ENCODE measurements at regions not wholly inside any gene's neighbourhood (a gene's known extent, or its start where the extent isn't known, plus 50 kb on each side); places are given as distances from the start of the nearest gene placed in this dataset.

GRCh38 chr16:55264949-55265348 is 59.1 kb upstream of the IRX6 start:
- TF ChIP-seq EZH2 (IDR thresholded peaks at IDR 0.05; ENCODE audit: borderline replicate concordance) (no peak), EZH2phosphoT487 (IDR thresholded peaks at IDR 0.05; ENCODE audit: low read depth, severe bottlenecking, unreplicated experiment) (no peak), CTCF (IDR thresholded peaks at IDR 0.05; ENCODE audit: poor library complexity) (no peak)
- no peaks in the 10 kb centered on the region for H4K20me1 ChIP-seq (ENCODE audit: insufficient read depth, poor library complexity, severe bottlenecking)
- DNase-seq (ENCODE audit: low spot score): no peak
- H3K4me1 ChIP-seq (ENCODE audit: insufficient read depth): no peaks in the 10 kb centered on the region
- H3K4me2 ChIP-seq: no peak overlapping the region
- no peaks in the 10 kb centered on the region for H3K79me2 ChIP-seq
- no peak overlapping the region for H3K4me3 ChIP-seq
- WGBS (ENCODE audit: low lambda C conversion rate, missing lambda C conversion rate): 76% methylated on average over 7 of the region's 7 CpGs
- no peaks in the 10 kb centered on the region for H3K36me3 ChIP-seq (replicated peaks; ENCODE audit: insufficient read depth, low read depth)
- H3K9me3 ChIP-seq (ENCODE audit: low read depth): no peaks in the 10 kb centered on the region
- peaks cover 4% of the 10 kb centered on the region for H3K27me3 ChIP-seq
- H3K9me2 ChIP-seq (replicated peaks; ENCODE audit: insufficient read depth): no peaks in the 10 kb centered on the region
- no peak overlapping the region for H2AFZ ChIP-seq
- no peak overlapping the region for H3K27ac ChIP-seq

GRCh38 chr16:55265926-55266325 is 58.1 kb upstream of the IRX6 start:
- WGBS (ENCODE audit: low lambda C conversion rate, missing lambda C conversion rate): 91% methylated on average over 2 of the region's 2 CpGs
- H4K20me1 ChIP-seq (ENCODE audit: insufficient read depth, poor library complexity, severe bottlenecking): no peaks in the 10 kb centered on the region
- H3K79me2 ChIP-seq: no peaks in the 10 kb centered on the region
- no peak overlapping the region for H3K27ac ChIP-seq
- H3K4me3 ChIP-seq: no peak overlapping the region
- H2AFZ ChIP-seq: no peak overlapping the region
- no peaks in the 10 kb centered on the region for H3K9me2 ChIP-seq (replicated peaks; ENCODE audit: insufficient read depth)
- no peak for DNase-seq (ENCODE audit: low spot score)
- TF ChIP-seq CTCF (IDR thresholded peaks at IDR 0.05; ENCODE audit: poor library complexity) (no peak), EZH2phosphoT487 (IDR thresholded peaks at IDR 0.05; ENCODE audit: low read depth, severe bottlenecking, unreplicated experiment) (no peak), EZH2 (IDR thresholded peaks at IDR 0.05; ENCODE audit: borderline replicate concordance) (no peak)
- no peaks in the 10 kb centered on the region for H3K4me1 ChIP-seq (ENCODE audit: insufficient read depth)
- peaks cover 4% of the 10 kb centered on the region for H3K27me3 ChIP-seq
- H3K4me2 ChIP-seq: no peak overlapping the region
- H3K36me3 ChIP-seq (replicated peaks; ENCODE audit: insufficient read depth, low read depth): no peaks in the 10 kb centered on the region
- H3K9me3 ChIP-seq (ENCODE audit: low read depth): no peaks in the 10 kb centered on the region

- H3K27ac ChIP-seq: no peak overlapping the region
- H3K27me3 ChIP-seq: no peaks in the 10 kb centered on the region
- H4K20me1 ChIP-seq (ENCODE audit: insufficient read depth, poor library complexity, severe bottlenecking): no peaks in the 10 kb centered on the region
- H3K4me1 ChIP-seq (ENCODE audit: insufficient read depth): no peaks in the 10 kb centered on the region
- 82% methylated on average over 5 of the region's 5 CpGs for WGBS (ENCODE audit: low lambda C conversion rate, missing lambda C conversion rate)
- no peaks in the 10 kb centered on the region for H3K79me2 ChIP-seq
- DNase-seq (ENCODE audit: low spot score): no peak
- H2AFZ ChIP-seq: no peak overlapping the region
- H3K4me2 ChIP-seq: no peak overlapping the region
- no peaks in the 10 kb centered on the region for H3K36me3 ChIP-seq (replicated peaks; ENCODE audit: insufficient read depth, low read depth)
- H3K4me3 ChIP-seq: no peak overlapping the region
- TF ChIP-seq CTCF (IDR thresholded peaks at IDR 0.05; ENCODE audit: poor library complexity): no peak
- TF ChIP-seq EZH2 (IDR thresholded peaks at IDR 0.05; ENCODE audit: borderline replicate concordance): no peak
- no peak for TF ChIP-seq EZH2phosphoT487 (IDR thresholded peaks at IDR 0.05; ENCODE audit: low read depth, severe bottlenecking, unreplicated experiment)
- no peaks in the 10 kb centered on the region for H3K9me3 ChIP-seq (ENCODE audit: low read depth)
- H3K9me2 ChIP-seq (replicated peaks; ENCODE audit: insufficient read depth): no peaks in the 10 kb centered on the region
Observed at GRCh38 chr16:55271945-55272513, 52.0 kb upstream of the IRX6 start.

GRCh38 chr16:55272744-55273143 is 51.3 kb upstream of the IRX6 start:
- WGBS (ENCODE audit: low lambda C conversion rate, missing lambda C conversion rate): 81% methylated on average over 1 of the region's 1 CpG
- H3K9me2 ChIP-seq (replicated peaks; ENCODE audit: insufficient read depth): no peaks in the 10 kb centered on the region

More at GRCh38 chr16:55272744-55273143, 51.3 kb upstream of the IRX6 start:
- Histone ChIP-seq H3K79me2 (no peaks in the 10 kb centered on the region), H4K20me1 (ENCODE audit: insufficient read depth, poor library complexity, severe bottlenecking) (no peaks in the 10 kb centered on the region), H3K4me3 (no peak overlapping the region), H3K27me3 (no peaks in the 10 kb centered on the region), H3K27ac (no peak overlapping the region), H3K4me2 (no peak overlapping the region), H3K36me3 (replicated peaks; ENCODE audit: insufficient read depth, low read depth) (no peaks in the 10 kb centered on the region), H3K4me1 (ENCODE audit: insufficient read depth) (no peaks in the 10 kb centered on the region), H3K9me3 (ENCODE audit: low read depth) (no peaks in the 10 kb centered on the region), H2AFZ (no peak overlapping the region)
- no peak for DNase-seq (ENCODE audit: low spot score)
- no peak for TF ChIP-seq EZH2phosphoT487 (IDR thresholded peaks at IDR 0.05; ENCODE audit: low read depth, severe bottlenecking, unreplicated experiment)
- no peak for TF ChIP-seq EZH2 (IDR thresholded peaks at IDR 0.05; ENCODE audit: borderline replicate concordance)
- TF ChIP-seq CTCF (IDR thresholded peaks at IDR 0.05; ENCODE audit: poor library complexity): no peak
